Activated naive CD8-positive, alpha-beta T cell (primary cell): ENCODE measurements at regions not wholly inside any gene's neighbourhood (a gene's known extent, or its start where the extent isn't known, plus 50 kb on each side); places are given as distances from the start of the nearest gene placed in this dataset.
"Not testable (repeated sequence)": the region's sequence is repeated elsewhere in the genome, so short reads cannot be mapped to it uniquely, and the experiment has no call there.

ENCODE experiments used
- H3K27ac Mint-ChIP-seq: one replicate; pipeline ENCODE4 v1.8.0; 2021; ENCODE audit warnings: mixed read lengths
- H3K27me3 Mint-ChIP-seq: one replicate; pipeline ENCODE4 v1.8.0; 2021; ENCODE audit warnings: mixed read lengths
- H3K36me3 Mint-ChIP-seq: one replicate; pipeline ENCODE4 v1.8.0; 2021; ENCODE audit warnings: mixed read lengths
- H3K4me1 Mint-ChIP-seq: one replicate; pipeline ENCODE4 v1.8.0; 2021; ENCODE audit warnings: low read depth, mixed read lengths
- H3K4me3 Mint-ChIP-seq: one replicate; pipeline ENCODE4 v1.8.0; 2021; ENCODE audit warnings: mild to moderate bottlenecking, mixed read lengths
- H3K9me3 Mint-ChIP-seq: one replicate; pipeline ENCODE4 v1.8.0; 2021; ENCODE audit warnings: low read depth, mixed read lengths

DNA sequence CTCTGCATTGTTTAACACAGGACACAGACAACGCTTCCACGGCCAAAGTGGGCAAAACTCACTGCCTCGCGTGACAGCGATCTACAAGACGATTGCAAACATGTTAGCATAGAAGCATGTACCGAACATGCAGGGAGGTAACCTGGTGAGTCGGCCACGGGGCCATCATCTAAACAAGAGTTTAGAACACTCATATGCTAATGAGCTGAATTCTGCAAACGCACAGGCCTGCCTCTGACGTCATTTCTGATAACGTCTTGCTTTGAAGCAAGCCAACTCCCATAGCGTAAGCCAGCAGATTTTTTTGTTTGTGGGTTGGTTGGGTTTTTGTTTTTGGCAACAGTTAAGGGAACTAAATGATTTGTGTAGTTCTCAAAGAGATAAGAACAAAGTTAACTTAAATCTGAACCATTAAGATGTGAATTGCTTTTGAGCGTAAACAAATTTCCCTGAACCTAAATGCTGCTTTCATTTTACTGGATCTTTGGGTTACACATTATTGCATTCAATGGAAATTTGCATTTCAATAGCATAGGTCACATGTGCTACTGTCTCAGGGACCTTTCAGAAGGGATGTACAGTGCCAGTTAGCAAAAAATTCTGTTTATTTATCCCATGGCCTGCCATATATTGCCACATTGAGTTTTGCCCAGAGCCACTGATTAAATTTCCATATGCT lies 184.5 kb upstream of the PDE10A start:
- H3K4me3 Mint-ChIP-seq: no peak overlapping the region
- H3K4me1 Mint-ChIP-seq: peaks cover 14% of the 10 kb centered on the region
- no peak overlapping the region for H3K27ac Mint-ChIP-seq
- H3K9me3 Mint-ChIP-seq: no peaks in the 10 kb centered on the region
- H3K36me3 Mint-ChIP-seq: no peaks in the 10 kb centered on the region
- H3K27me3 Mint-ChIP-seq: peaks cover 38% of the 10 kb centered on the region

DNA sequence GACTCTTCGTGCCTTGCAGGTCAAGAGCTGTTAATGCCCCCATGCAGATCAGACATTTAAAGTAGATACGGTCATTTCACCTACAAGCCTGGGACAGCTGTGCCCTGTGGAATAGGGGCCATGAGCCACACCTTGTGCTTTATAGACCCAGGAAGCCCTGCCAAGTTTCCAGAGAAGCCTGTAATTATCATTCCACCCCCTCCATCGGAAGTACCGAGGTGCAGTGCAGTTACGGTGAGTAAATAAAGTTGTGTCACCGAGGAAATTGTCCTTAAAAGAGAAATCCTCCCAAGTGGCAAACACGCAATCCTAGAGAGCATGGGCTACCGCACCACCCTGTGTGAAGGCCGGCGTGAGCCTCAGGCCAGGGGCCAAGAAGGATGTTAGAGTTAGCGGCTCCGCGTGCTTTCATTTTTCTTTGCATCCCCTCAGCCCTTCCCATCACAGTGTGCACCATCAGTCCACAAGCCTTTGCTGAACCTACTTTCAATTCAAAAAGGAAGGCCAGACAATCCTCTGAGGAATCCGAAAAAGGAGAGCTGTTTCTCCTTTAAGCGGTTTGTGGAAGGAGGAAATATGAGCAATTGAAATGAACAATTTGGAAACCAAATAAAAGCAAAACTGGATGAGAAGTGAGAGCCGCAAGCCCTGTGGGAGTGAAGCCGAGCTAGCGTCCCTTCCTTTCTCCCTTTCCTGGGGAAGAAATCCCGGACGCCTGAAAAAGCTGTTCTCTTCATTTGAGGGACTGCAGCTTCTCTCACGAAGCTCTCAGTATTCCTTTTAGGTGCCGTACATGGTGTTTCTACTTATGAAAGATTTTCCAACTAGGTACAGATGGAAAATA lies 183.3 kb upstream of the PDE10A start:
- H3K27me3 Mint-ChIP-seq: peaks cover 31% of the 10 kb centered on the region

DNA sequence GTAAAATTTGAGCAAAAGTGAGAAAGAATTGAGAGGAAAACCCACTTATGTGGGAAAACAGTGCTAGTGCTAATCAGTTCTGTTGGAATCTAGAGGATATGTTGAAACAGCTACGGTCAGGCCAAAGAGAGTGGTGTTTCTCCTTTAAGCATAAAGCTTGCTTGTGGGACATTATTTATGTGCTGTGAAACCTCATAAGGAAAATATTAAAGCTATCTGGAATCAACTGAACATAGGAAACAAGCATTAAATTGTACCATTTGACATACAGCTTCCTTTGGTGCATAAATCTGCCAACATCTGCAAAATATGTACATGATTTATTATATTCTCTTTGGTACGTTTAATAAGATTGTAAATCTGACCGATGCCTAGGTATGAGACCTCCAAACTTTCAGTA lies 182.5 kb upstream of the PDE10A start:
- Mint-ChIP-seq H3K4me3 (no peak overlapping the region), H3K9me3 (no peaks in the 10 kb centered on the region), H3K27me3 (peaks cover 31% of the 10 kb centered on the region), H3K4me1 (peaks cover 14% of the 10 kb centered on the region), H3K27ac (no peak overlapping the region), H3K36me3 (no peaks in the 10 kb centered on the region)

More for the DNA sequence above, 183.3 kb upstream of the PDE10A start:
- no peak overlapping the region for H3K27ac Mint-ChIP-seq
- H3K4me1 Mint-ChIP-seq: peaks cover 14% of the 10 kb centered on the region
- no peaks in the 10 kb centered on the region for H3K36me3 Mint-ChIP-seq
- H3K9me3 Mint-ChIP-seq: no peaks in the 10 kb centered on the region
- no peak overlapping the region for H3K4me3 Mint-ChIP-seq

DNA sequence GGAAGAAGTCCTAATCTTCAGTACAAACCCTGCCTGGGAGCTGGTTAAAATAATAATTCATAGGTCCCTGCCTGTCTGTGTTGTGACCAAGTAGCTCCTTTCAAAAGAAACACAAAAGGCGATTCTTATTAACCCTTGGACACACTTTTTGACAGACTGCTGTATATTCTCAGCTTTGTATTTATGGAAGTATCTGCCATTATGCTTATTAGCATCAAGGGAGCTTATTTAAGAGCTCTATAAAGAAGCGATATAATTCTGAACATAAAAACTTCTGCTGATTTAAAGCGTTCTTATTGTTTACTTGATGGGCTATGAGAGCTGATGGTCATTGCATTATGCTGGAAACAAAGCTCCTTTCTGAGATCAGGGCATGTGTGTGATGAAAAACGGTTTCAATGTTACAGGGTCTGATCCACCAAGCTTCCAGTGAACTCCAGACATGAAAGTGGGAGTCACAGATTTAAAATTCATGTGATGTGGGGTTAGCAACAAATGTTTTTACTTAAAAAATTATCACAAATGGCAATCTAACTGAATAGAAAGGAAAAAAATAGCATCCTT lies 181.8 kb upstream of the PDE10A start:
- peaks cover 32% of the 10 kb centered on the region for H3K27me3 Mint-ChIP-seq
- H3K4me1 Mint-ChIP-seq: peaks cover 8% of the 10 kb centered on the region
- H3K36me3 Mint-ChIP-seq: no peaks in the 10 kb centered on the region
- no peak overlapping the region for H3K4me3 Mint-ChIP-seq
- no peak overlapping the region for H3K27ac Mint-ChIP-seq
- no peaks in the 10 kb centered on the region for H3K9me3 Mint-ChIP-seq

DNA sequence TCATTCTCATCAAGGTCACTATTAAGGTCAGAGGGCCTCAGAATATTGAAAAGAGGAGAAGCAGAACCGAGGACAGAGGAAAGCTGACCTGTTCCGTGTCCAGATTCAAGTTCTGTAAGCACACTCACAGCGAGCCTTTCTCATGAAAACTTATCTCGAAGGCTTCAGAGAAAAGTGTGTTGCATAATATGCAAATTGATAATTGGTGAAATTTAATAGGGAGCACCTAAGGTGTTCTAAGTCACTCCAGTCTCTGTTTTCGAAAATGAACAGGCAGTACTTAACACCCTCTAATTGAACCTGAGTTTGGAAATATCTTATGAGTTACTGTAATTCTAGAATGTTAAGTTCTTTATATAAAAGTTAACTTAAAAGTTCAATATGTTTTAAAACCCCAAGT lies 181.2 kb upstream of the PDE10A start:
- no peaks in the 10 kb centered on the region for H3K36me3 Mint-ChIP-seq
- peaks cover 2% of the 10 kb centered on the region for H3K4me1 Mint-ChIP-seq
- no peak overlapping the region for H3K4me3 Mint-ChIP-seq

DNA sequence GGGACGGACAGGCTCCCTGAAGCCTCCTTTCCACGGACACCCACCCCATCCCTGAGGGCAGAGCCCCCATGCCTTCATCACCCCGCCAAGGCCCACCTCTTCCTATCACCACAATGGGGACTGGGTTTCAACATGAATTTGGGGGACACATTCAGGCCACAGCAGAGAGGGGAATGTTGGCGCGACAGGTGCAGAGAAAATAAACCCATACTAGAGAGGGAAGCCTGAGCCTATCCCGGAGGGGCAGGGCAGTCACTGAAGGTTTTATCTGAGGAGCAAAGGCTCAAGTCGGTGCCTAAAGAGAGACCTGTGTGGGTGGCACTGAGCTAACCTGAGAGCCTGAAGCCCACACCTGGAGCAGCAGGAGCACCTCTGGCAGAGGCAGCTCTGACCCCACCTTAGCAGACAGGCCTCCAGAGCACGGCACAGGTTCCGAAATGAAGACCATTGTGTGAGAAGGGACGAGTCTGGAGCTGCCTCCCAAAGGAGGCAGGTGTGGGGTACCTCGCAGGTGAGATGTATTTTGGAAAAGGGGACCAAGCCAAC lies 180.6 kb upstream of the PDE10A start:
- H3K27me3 Mint-ChIP-seq: peaks cover 30% of the 10 kb centered on the region
- H3K4me3 Mint-ChIP-seq: no peak overlapping the region
- no peaks in the 10 kb centered on the region for H3K36me3 Mint-ChIP-seq

More for the DNA sequence above, 181.2 kb upstream of the PDE10A start:
- peaks cover 30% of the 10 kb centered on the region for H3K27me3 Mint-ChIP-seq
- H3K9me3 Mint-ChIP-seq: no peaks in the 10 kb centered on the region
- no peak overlapping the region for H3K27ac Mint-ChIP-seq

DNA sequence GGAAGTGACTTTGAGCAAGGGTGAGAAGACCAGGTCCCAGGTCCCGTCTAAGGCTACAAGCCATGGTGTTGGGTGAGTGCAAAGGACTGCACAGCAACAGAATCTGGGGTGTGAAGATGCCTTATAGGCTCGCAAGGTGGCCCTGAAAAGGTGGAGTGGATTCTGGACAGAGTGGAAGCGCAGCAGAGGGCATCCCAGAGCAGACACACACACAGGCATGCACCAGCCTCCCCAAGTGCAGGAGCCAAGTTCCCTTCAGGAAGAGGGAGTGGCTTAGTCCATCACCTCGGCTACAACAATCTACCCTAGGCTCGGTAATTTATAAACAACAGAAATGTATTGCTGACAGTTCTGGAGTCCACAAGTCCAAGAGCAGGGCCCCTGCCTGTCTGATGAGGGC lies 180.1 kb upstream of the PDE10A start:
- peaks cover 33% of the 10 kb centered on the region for H3K27me3 Mint-ChIP-seq

More for the DNA sequence above, 180.6 kb upstream of the PDE10A start:
- H3K9me3 Mint-ChIP-seq: no peaks in the 10 kb centered on the region
- no peak overlapping the region for H3K27ac Mint-ChIP-seq
- peaks cover 1% of the 10 kb centered on the region for H3K4me1 Mint-ChIP-seq

DNA sequence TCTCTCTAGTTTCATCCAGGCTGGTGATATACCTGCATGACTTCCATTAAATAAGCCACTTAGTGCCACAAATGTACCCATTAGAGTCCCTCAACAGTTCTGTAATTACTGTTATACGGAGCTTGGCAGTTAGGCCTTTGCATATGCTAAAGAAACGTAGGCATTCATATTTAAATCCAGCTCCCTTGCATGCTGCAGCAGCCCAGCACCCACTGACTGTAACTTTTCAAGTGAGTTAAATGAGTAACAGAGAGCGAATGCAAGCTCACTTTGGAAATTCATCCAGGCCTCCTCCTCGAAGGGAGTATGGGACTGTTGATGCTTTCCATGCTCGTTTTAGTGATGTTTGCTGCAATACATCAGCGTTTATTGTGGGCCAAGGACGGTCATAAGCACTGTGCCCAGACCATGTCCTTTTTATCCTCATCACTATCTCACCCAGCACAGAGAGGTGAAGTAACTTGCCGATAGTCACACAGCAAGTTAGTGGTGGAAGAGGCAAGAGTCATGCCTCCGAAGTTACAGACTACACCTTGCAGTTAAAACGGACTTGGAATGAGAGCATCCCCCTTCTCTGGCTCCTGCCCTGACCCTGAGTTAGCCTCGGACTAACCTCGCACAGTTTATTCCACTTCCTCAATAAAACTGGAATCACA lies 179.4 kb upstream of the PDE10A start:
- no peak overlapping the region for H3K27ac Mint-ChIP-seq
- peaks cover 29% of the 10 kb centered on the region for H3K27me3 Mint-ChIP-seq
- no peaks in the 10 kb centered on the region for H3K36me3 Mint-ChIP-seq
- no peaks in the 10 kb centered on the region for H3K4me1 Mint-ChIP-seq
- no peaks in the 10 kb centered on the region for H3K9me3 Mint-ChIP-seq
- no peak overlapping the region for H3K4me3 Mint-ChIP-seq

More for the DNA sequence above, 180.1 kb upstream of the PDE10A start:
- no peak overlapping the region for H3K4me3 Mint-ChIP-seq
- H3K36me3 Mint-ChIP-seq: no peaks in the 10 kb centered on the region
- H3K4me1 Mint-ChIP-seq: peaks cover 1% of the 10 kb centered on the region
- H3K27ac Mint-ChIP-seq: no peak overlapping the region
- no peaks in the 10 kb centered on the region for H3K9me3 Mint-ChIP-seq

DNA sequence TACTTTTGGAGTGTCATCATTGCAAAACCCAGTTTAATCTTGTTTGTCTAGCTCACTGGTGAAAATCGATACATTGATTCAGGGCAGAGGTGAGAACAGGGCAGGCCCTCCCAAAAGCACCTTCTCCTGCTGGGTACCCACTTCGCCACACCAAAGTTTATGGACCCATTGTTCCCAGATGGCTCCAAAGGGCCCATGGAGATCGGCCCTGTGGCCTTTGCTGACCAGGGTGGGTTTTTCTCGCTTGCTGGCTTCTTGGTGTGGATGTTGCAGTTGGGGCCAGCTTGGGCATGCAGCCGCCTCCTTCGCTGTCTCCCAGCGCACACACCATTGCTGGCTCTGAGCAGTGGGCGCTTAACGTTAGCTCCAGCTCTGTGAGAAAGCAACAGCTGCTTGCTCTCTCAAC lies 178.1 kb upstream of the PDE10A start:
- Mint-ChIP-seq H3K9me3 (no peaks in the 10 kb centered on the region), H3K27ac (no peak overlapping the region), H3K36me3 (no peaks in the 10 kb centered on the region), H3K27me3 (peaks cover 31% of the 10 kb centered on the region), H3K4me3 (no peak overlapping the region), H3K4me1 (no peaks in the 10 kb centered on the region)

DNA sequence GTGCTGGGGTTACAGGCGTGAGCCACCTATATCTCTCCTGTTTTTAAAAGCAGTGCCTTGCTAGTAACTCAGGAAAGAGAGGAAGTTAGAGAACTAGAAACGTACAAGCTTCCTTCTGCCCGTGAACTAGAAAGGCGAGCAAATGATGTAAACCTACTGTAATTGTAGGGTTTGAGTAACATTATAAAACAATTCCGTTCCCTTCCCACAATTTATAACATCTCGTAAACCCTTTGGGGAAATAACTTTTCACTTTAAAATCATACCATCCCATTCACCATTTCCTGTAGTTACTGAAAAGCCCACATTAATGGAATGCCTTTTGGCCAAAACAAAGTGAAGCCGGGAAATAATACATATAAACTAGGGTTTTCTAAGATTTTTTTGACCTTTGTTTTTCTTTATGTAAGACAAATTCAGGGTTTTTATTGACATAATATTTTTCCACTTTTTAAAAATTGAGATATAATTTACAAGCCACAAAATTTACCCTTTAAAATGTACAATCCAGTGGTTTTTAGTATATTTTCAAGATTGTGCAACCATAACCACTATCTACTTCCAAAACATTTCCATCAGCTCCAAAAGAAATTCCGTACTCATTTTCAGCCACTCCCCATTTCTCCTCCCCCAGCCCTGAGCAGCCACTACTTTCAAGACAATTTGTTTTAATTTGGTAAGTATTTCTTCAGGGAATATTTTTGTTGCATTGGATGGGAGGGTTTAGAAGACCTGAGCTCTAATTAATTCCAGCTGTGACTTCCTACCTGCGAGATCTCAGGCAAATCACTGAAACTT lies 175.1 kb upstream of the PDE10A start:
- Mint-ChIP-seq H3K4me3 (no peak overlapping the region), H3K27ac (no peak overlapping the region), H3K4me1 (no peaks in the 10 kb centered on the region), H3K36me3 (no peaks in the 10 kb centered on the region), H3K27me3 (peaks cover 33% of the 10 kb centered on the region), H3K9me3 (no peaks in the 10 kb centered on the region)

DNA sequence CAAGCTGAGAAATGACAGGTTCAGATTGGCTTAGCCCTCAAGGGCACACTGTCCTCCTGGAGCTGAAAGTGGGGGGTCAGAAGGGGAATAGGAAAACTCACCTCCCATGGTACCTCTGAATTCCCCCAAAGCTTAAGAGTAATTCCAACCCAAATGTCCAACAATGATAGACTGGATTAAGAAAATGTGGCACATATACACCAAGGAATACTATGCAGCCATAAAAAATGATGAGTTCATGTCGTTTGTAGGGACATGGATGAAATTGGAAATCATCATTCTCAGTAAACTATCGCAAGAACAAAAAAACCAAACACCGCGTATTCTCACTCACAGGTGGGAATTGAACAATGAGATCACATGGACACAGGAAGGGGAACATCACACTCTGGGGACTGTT lies 173.6 kb upstream of the PDE10A start:
- not testable (repeated sequence) for H3K36me3 Mint-ChIP-seq, H3K9me3 Mint-ChIP-seq, H3K27ac Mint-ChIP-seq, H3K4me3 Mint-ChIP-seq
- peaks cover 11% of the 10 kb centered on the region for H3K4me1 Mint-ChIP-seq
- H3K27me3 Mint-ChIP-seq: peaks cover 29% of the 10 kb centered on the region

DNA sequence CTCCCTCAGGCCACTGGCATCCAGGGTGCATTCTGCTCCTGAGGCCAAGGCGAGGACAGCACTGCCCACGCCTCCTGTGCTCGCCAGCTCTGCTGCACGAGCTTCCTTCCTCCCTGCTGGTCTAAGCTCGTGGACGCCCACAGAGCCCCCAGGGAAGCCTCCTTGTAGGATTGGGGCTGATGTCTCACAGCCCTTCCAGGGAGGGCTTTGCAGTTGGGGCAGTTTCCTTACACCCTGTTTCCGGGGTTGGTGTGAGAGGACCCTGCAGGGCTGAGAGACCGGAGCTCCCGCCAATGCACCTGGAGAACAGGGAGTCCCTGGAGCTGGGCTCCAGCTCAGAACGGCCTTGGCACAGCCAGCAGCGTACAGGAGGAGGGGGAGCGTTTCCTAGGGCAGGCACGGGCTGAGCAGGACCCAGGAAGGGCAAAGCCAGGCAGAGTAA lies 172.4 kb upstream of the PDE10A start:
- Mint-ChIP-seq H3K27me3 (peaks cover 29% of the 10 kb centered on the region), H3K4me3 (no peak overlapping the region), H3K36me3 (no peaks in the 10 kb centered on the region), H3K4me1 (peaks cover 14% of the 10 kb centered on the region), H3K27ac (no peak overlapping the region), H3K9me3 (no peaks in the 10 kb centered on the region)

DNA sequence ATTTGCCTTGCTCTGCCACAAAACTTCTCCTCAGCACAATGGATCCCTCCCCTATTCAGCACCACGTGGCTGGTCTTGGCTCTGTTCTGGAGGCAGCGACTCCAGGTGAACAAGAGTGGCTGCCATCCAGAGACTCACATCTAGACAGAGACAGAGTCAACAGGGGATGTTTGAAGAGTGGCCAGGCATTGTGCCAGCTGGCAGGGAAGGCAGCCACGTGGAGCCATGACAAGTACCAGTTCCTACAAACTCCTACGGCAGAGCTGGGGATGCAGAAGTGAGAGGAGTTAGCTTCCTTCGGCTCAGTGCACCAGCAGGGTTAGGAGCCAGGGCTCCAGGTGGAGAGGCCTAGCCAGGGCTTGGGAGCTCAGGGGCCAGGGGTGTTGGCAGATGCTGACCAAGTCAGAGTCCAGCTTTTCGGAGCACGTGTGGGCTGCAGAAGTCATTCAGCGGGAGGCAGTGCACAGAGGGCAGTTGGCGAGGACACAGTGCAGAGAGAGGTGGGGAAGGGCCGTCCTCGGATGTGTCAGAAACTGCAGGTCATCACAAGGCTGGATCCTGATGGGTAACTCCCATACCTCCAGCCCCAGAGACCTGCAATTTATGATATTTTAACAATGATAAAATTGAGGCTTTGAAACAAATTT lies 171.7 kb upstream of the PDE10A start:
- Mint-ChIP-seq H3K27ac (no peak overlapping the region), H3K36me3 (no peaks in the 10 kb centered on the region), H3K4me1 (peaks cover 14% of the 10 kb centered on the region), H3K27me3 (peaks cover 25% of the 10 kb centered on the region), H3K4me3 (no peak overlapping the region), H3K9me3 (no peaks in the 10 kb centered on the region)

DNA sequence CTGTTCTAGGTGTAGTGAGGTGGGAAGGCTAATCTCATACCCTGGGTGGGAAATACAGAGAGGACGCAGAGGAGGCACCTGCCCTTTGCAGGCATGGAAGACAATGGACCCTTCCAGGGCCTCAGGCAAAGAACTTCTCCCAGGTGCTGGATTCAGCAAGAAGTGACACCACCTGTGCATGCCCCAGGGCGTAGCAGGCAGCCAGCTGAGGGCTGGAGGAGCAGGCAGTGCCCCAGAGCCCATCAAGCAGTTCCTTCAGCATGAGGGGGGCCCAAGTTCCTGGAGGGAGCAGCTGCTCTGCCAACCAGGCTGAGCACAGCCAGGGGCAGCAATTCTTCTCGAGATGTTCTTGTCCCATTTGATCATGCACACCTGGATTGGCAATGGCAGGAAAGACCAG lies 170.3 kb upstream of the PDE10A start:
- Mint-ChIP-seq H3K36me3 (no peaks in the 10 kb centered on the region), H3K27ac (no peak overlapping the region), H3K4me3 (no peak overlapping the region), H3K27me3 (peaks cover 18% of the 10 kb centered on the region), H3K9me3 (no peaks in the 10 kb centered on the region), H3K4me1 (peaks cover 14% of the 10 kb centered on the region)
